DND-41 (cell line): ENCODE measurements at regions not wholly inside any gene's neighbourhood (a gene's known extent, or its start where the extent isn't known, plus 50 kb on each side); places are given as distances from the start of the nearest gene placed in this dataset.

Experiments used
- ATAC-seq: fragments of 200-7000 bp; cut with Tn5 transposase; 3 replicates; pipeline ENCODE4 v1.9.1; 2021; ENCODE audit warnings: low read depth; ENCODE audit not compliant: insufficient read depth
- DNase-seq: peaks from one replicate; pipeline ENCODE4 v3.0.0-alpha.2; 2020
- H2AFZ ChIP-seq: 2 replicates; pipeline ENCODE4 v1.6.0; 2012; ENCODE audit warnings: low read depth, low read length
- H3K27ac ChIP-seq: 2 replicates; pipeline ENCODE4 v1.5.1; 2012; ENCODE audit warnings: low read length, inconsistent platforms
- H3K27me3 ChIP-seq: fragments of 200-600 bp; sonication (generic); 2 replicates; pipeline ENCODE4 v1.6.0; 2012; ENCODE audit warnings: low read length, mild to moderate bottlenecking, inconsistent platforms; ENCODE audit not compliant: insufficient read depth, poor library complexity
- H3K36me3 ChIP-seq: 2 replicates; pipeline ENCODE4 v1.5.1; 2012; ENCODE audit warnings: low read length, inconsistent platforms; ENCODE audit not compliant: insufficient read depth
- H3K4me1 ChIP-seq: 2 replicates; pipeline ENCODE4 v1.5.1; 2012; ENCODE audit warnings: mild to moderate bottlenecking, low read length; ENCODE audit not compliant: insufficient read depth
- H3K4me2 ChIP-seq: 2 replicates; pipeline ENCODE4 v1.6.0; 2012; ENCODE audit warnings: mild to moderate bottlenecking, moderate library complexity, low read length, inconsistent platforms; ENCODE audit not compliant: insufficient read depth
- H3K4me3 ChIP-seq, 2 experiments: fragments of 200-600 bp in 1 of 2; shearing (Covaris generic) in 1 of 2; 2 replicates each; pipeline ENCODE4 v1.5.1; 2012 to 2016; ENCODE audit warnings: inconsistent platforms in 2 of 2, low read length in 2 of 2, mild to moderate bottlenecking in 2 of 2, low read depth in 1 of 2, moderate library complexity in 1 of 2
- H3K79me2 ChIP-seq: 2 replicates; pipeline ENCODE4 v1.6.0; 2012; ENCODE audit warnings: low read length, inconsistent platforms; ENCODE audit not compliant: insufficient read depth
- H3K9ac ChIP-seq: 2 replicates; pipeline ENCODE4 v1.6.0; 2012; ENCODE audit warnings: low read depth, mild to moderate bottlenecking, inconsistent platforms, low read length, moderate library complexity
- H3K9me3 ChIP-seq: 2 replicates; pipeline ENCODE4 v1.5.1; 2012; ENCODE audit warnings: low read length, moderate library complexity, mild to moderate bottlenecking, inconsistent platforms; ENCODE audit not compliant: insufficient read depth, severe bottlenecking
- H4K20me1 ChIP-seq: 2 replicates; pipeline ENCODE4 v1.6.0; 2012; ENCODE audit warnings: low read length; ENCODE audit not compliant: insufficient read depth
- EZH2 ChIP-seq: IDR thresholded peaks from 3 replicates; pipeline ENCODE4 v1.6.1; 2012; ENCODE audit warnings: borderline replicate concordance, low read depth, mild to moderate bottlenecking, moderate library complexity, low read length, inconsistent platforms; ENCODE audit not compliant: severe bottlenecking
- TF ChIP-seq, protein P1 (sequence below): IDR thresholded peaks from 2 replicates; pipeline ENCODE4 v1.5.1; 2012; ENCODE audit warnings: borderline replicate concordance, low read length, moderate library complexity, mild to moderate bottlenecking; ENCODE audit not compliant: poor library complexity, severe bottlenecking; ENCODE audit errors: extremely low read depth

DNA sequence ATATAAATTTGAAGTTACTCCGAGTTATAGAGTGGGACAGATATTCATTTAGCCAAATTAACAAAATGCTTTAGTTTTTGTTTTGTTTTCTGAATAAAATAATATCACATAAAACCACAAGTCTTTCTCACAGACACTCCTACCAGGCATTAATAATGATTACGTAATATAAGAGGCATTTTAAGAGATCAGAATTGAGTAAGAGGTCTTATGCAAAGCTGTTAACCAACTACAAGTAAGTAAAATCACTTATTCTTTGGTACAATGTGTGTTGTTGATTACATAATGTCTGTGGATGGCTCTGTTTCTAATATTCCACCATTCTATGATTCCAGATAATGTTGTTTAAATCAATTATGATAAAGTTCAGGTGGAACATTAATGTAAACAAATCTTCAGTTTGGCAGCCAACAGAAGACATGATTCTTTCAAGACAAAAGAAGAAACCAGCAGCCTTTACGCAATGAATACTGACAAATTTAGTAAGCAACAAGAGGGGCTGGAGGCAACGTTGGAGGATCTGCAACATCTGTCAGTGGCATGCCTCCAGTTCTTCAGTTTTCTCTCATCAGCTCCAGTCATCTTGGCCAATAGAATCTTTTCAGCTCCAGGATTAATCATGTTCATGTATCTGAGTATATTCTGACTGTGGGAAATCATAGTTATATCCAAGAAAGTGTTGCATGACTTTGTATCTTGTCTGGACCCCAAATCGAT, 403.8 kb downstream of the SLITRK5 start:
- no peak overlapping the region for H2AFZ ChIP-seq
- no peaks in the 10 kb centered on the region for H3K79me2 ChIP-seq
- no peak for DNase-seq
- no peaks in the 10 kb centered on the region for H3K4me1 ChIP-seq
- H3K4me3 ChIP-seq = no peak overlapping the region
- no peak overlapping the region for H3K27ac ChIP-seq
- no peak for TF ChIP-seq EZH2
- TF ChIP-seq, protein P1, sequence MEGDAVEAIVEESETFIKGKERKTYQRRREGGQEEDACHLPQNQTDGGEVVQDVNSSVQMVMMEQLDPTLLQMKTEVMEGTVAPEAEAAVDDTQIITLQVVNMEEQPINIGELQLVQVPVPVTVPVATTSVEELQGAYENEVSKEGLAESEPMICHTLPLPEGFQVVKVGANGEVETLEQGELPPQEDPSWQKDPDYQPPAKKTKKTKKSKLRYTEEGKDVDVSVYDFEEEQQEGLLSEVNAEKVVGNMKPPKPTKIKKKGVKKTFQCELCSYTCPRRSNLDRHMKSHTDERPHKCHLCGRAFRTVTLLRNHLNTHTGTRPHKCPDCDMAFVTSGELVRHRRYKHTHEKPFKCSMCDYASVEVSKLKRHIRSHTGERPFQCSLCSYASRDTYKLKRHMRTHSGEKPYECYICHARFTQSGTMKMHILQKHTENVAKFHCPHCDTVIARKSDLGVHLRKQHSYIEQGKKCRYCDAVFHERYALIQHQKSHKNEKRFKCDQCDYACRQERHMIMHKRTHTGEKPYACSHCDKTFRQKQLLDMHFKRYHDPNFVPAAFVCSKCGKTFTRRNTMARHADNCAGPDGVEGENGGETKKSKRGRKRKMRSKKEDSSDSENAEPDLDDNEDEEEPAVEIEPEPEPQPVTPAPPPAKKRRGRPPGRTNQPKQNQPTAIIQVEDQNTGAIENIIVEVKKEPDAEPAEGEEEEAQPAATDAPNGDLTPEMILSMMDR = no peak
- no peak overlapping the region for H3K4me2 ChIP-seq
- no peak overlapping the region for H3K9ac ChIP-seq
- no peaks in the 10 kb centered on the region for H3K27me3 ChIP-seq
- ATAC-seq = no peak
- no peaks in the 10 kb centered on the region for H4K20me1 ChIP-seq
- H3K36me3 ChIP-seq = no peaks in the 10 kb centered on the region
- H3K9me3 ChIP-seq = no peaks in the 10 kb centered on the region

DNA sequence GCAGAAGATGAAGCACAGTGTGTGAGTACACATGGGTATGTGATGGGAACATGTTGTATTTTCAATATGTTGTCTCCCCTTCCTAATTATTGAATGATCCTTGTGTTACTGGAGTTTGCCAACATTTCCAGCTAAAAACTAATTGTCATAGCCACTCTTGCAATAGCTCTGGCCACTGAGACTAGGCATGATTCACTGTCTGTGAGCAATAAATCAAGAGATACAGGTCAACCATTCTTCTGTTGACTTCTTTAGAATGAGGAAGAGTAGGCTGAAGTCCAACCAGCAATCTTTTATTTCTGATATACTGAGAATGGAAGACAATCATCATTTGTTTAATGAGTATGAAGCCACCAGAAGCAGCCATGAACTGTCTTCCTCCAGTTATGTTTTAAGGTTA, 413.9 kb downstream of the SLITRK5 start:
- no peaks in the 10 kb centered on the region for H3K4me1 ChIP-seq
- DNase-seq (no peak), ATAC-seq (no peak)
- no peak overlapping the region for H2AFZ ChIP-seq
- no peaks in the 10 kb centered on the region for H3K27me3 ChIP-seq
- H3K27ac ChIP-seq = no peak overlapping the region
- no peak overlapping the region for H3K4me2 ChIP-seq
- no peaks in the 10 kb centered on the region for H4K20me1 ChIP-seq
- H3K79me2 ChIP-seq = no peaks in the 10 kb centered on the region
- H3K36me3 ChIP-seq = no peaks in the 10 kb centered on the region
- TF ChIP-seq EZH2 = no peak
- TF ChIP-seq, protein P1 = no peak
- no peaks in the 10 kb centered on the region for H3K9me3 ChIP-seq
- H3K4me3 ChIP-seq = no peak overlapping the region
- H3K9ac ChIP-seq = no peak overlapping the region

DNA sequence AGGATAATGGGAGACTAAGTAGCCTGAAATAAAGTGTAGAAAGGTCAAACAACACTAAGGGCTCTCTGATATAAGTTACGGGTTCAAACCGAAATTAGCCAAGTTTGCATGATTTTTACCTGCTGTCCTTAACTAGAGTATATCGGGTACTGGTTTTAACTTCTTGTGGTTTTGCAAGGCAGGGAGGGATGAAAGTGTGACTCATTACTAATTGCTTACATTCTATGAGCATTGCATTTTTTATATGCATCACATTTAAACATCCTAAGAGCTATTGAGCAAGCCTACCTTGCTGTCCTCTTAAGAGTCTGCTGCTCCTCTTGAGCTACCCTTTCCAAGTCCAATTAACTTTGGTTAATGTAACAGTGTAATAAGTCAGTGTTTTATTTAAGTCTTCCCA, 415.4 kb downstream of the SLITRK5 start:
- Histone ChIP-seq H3K79me2 (no peaks in the 10 kb centered on the region), H3K9ac (no peak overlapping the region), H3K36me3 (no peaks in the 10 kb centered on the region), H4K20me1 (no peaks in the 10 kb centered on the region), H3K9me3 (no peaks in the 10 kb centered on the region), H2AFZ (no peak overlapping the region), H3K4me2 (no peak overlapping the region), H3K27ac (no peak overlapping the region), H3K4me3 (no peak overlapping the region), H3K27me3 (no peaks in the 10 kb centered on the region), H3K4me1 (no peaks in the 10 kb centered on the region)
- DNase-seq (no peak), ATAC-seq (no peak)
- TF ChIP-seq, protein P1 = no peak
- TF ChIP-seq EZH2 = no peak
